ENCODE measurements at regions not wholly inside any gene's neighbourhood (a gene's known extent, or its start where the extent isn't known, plus 50 kb on each side); places are given as distances from the start of the nearest gene placed in this dataset.

DNA sequence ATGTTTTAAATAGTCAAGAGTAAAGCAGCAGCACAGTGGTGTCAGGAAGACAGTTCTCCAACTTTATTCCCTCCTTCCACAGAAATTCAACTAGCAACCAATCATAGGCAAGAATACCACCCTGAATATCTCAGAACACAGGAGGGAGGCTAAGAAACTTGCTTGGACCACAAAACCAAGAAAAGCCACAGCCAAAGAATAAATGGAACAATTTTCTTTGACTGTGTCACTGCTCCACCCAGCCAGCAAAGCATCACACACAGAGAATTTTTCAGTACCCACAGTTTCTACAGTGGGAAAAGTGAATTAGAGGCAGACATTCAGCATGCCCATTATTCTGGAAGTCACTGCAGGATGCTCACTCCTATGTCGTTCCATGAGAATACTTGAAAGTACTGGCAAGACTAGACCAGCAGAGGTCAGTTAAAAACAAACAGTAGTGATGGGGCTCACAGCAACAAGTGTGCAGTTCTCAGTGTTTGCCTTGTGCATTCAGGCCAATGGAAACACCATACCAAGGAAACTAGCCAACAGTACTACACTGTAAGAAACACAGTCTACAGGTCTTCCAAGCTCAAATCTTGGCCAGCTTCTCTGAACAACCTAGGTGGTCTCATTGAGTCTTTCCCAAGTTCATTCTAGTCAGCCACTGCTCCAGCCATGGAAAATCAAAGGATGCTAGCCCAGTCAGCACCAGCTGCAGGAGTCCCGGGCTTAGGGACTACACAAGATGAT, 56.8 kb upstream of the FOXG1 start:
- no peaks in the 10 kb centered on the region for H3K27me3 ChIP-seq
- H3K36me3 ChIP-seq = no peaks in the 10 kb centered on the region
- H3K4me3 ChIP-seq = no peak overlapping the region
- no peaks in the 10 kb centered on the region for H4K20me1 ChIP-seq
- H3K9ac ChIP-seq = no peak overlapping the region
- H3K27ac ChIP-seq = no peak overlapping the region
- no peak for TF ChIP-seq Cebpa-rat (IDR thresholded peaks at IDR 0.05)
- no peaks in the 10 kb centered on the region for H3K9me3 ChIP-seq
- no peak overlapping the region for H3K4me2 ChIP-seq
- no peaks in the 10 kb centered on the region for H3K4me1 ChIP-seq
